Endothelial cell of hepatic sinusoid (primary cell): ENCODE measurements at regions not wholly inside any gene's neighbourhood (a gene's known extent, or its start where the extent isn't known, plus 50 kb on each side); places are given as distances from the start of the nearest gene placed in this dataset.
"Not testable (repeated sequence)": the region's sequence is repeated elsewhere in the genome, so short reads cannot be mapped to it uniquely, and the experiment has no call there.

ENCODE experiments used
- in situ Hi-C: cut with HindIII; loops from 2 replicates; pipeline ENCODE4 v1.10.0; 2017; ENCODE audit warnings: low sequenced_read_pairs

DNA sequence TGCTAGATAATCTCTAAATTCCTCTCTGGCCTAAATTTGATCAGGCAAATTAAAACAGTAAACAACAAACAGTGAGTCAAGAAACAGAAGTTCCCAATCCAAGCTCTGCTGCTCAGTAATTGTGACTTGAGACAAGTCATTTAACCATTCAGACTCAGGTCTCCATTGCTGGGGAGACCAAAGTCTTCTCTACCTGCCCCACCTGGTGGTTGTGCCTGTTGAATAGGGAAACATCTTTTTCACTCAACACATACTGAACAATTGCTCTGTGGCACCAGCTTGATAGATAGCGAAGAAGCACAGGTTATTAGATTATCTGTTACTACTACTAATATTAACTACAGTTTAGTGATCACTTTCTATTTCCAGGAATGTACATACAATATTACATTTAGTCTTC, 112.1 kb upstream of the EOLA2 start:
- in situ Hi-C loops: loop anchor here (5.0 kb wide), 2 partner anchors 43 to 78 kb away; no protein-coding TSS in a partner anchor

DNA sequence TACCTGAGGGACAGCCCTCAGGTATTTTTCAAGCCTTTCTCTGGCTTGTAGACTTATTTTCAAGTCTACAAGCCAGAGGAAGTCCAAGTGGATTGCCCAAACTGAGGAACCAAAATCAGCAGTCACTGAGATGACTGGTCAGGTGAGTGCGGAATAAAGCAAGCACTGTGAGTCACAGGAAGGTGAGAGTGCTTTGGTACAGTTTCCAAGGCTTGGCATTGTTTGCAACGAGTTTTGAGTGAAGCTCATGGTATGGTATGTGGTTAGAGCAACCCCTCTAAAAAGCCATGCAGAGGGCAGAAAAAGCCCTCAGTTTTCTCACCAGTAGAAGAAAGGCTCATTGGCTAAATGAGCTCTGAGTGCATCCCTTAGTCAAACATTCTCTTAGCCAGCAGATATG, 112.8 kb upstream of the EOLA2 start:
- in situ Hi-C loops: loop anchor here (5.0 kb wide), 2 partner anchors 44 to 79 kb away; no protein-coding TSS in a partner anchor

GRCh38 chrX:150052226-150052625, 113.9 kb upstream of the EOLA2 start:
- in situ Hi-C loops: loop anchor here (5.0 kb wide), 2 partner anchors 45 to 80 kb away; no protein-coding TSS in a partner anchor

DNA sequence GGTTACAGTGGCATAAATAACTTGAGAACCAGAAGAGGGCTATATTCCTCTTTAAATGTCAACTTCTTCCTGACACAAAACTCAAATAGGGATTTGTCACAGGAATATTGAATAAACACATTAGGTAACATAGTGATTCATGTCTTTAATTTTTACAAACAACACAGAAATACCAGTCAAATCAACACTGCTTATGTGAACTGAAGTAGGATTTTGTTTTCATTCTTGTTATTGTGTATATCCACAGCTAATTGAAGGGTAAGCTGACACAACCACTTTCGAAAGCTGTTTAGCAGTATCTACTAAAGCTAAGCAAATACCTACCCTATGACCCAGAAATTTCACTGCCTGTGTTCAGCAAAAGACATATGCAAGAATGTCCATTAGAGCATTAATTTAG, 120.4 kb upstream of the EOLA2 start:
- in situ Hi-C loops: no loop called here

DNA sequence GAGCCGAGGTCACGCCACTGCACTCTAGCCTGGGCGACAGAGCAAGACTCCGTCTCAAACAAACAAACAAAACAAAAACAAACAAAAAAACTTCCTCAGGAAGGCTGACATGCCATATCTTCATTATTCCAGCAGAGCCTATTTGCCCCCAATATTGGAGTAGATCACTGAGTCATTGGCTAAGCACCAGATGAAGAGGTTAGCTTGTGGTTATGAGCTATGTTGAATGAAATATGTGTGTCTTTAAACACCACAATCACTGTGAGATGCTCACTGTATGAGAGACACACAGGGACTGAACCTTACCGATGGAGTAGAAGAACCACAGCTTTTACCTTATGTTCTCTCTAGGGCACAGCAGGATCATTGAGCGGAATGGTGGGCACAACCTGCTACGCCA, 122.1 kb upstream of the EOLA2 start:
- in situ Hi-C loops: no loop called here

DNA sequence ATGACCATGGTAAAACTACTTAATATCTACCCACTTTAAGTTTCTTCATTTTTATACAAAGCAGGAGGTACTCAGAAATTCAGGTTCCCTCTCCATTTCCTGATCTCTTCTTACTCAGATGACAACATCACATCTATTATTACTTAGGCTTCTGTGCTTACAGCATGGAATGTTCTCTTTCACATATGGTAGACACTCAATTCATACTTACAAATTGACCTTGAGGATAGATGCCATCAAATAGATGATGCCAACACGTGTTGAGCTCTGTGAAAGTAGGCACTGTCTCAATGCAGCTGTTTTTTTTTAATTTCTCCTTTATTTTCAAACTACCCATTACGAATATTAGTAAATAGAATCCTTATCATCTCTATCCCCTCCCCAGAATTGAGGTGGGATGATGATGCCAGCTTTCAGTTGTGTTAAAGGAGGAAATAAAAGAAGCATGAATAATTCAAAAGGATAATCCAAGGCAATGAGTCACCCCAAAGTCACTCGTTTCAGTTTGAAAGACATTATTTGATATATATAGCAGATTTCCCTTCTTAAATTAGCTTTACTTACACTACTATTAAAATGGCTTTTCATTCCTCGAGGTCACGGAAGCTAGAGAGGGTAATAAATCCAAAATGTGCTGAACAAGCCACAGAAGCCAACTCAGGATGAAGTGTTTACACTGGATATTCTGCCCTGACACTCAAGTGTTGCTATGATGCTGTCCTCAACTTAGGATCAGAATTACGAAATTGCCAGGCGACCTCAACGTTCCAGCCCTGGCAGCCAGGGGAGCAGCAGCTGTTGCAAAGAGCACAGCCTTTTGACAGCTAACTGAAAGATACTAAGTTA, 124.2 kb upstream of the EOLA2 start:
- in situ Hi-C loops: no loop called here

- in situ Hi-C loops: no loop called here
Measured at GRCh38 chrX:150063138-150063518, 124.8 kb upstream of the EOLA2 start.

GRCh38 chrX:150063674-150064073, 125.4 kb upstream of the EOLA2 start:
- in situ Hi-C loops: no loop called here

GRCh38 chrX:150074175-150074574, 135.9 kb upstream of the EOLA2 start:
- in situ Hi-C loops: no loop called here

DNA sequence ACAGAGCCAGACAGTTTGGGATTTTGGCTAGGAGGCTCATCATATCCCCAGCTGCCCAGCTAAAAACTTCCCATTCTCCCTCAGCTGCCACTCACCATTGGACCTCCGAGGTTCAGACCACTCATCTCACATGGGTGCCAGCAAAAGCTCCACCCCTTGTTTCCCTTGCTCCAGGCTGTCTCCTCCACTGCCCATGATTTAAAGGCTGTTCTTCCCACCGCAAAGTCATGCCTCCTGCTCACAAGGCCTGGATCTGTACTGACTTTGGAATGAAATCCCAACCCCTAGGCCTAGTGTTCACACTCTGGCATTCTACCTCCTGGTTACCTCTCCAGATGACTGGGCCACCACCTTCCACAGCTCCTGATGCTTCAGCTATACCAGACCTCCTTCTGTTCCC, 142.2 kb upstream of the EOLA2 start:
- in situ Hi-C loops: no loop called here

- in situ Hi-C loops: no loop called here
Measured at GRCh38 chrX:150081076-150081475, 142.8 kb upstream of the EOLA2 start.

GRCh38 chrX:150084496-150085229, 146.4 kb upstream of the EOLA2 start:
- in situ Hi-C loops: no loop called here

- in situ Hi-C loops: no loop called here
Measured at GRCh38 chrX:150085881-150086280, 147.6 kb upstream of the EOLA2 start.

DNA sequence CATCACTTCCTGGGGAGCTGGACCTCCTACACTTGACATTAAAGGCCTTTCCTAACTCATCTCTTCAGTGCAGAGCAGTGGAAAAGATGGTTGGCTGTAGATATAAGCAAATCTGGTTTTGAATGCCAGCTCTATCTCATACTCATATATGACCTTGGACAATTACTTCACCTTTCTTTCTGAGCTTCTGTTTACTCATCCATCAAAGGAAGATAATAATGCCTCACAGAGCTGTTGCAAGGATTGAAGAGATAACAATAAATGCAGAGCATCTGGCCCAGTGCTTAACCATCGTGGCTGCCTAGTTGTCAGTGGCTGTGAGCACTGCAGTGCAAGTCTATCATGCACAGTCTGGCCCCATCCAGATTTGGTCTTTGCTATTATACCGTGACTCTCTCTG, 148.1 kb upstream of the EOLA2 start:
- in situ Hi-C loops: no loop called here

DNA sequence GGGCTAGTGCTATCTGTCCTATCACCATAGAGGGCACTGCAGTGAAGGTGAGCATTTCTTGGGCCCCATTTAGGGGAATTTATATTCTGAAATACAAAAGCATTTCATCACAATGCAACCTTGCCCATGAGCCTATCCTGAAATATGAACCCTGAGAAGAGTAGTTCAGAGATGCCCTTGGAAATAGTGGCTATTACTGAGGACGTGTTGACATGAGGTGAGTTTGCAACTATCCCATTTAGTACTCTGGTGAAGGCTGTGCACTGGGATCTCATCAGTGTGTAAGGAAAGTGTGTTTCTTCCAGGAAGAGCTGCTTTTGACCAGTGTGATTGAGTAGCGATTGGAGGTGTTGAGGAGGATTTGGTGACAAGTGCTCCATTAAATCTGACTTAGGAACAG, 149.3 kb upstream of the EOLA2 start:
- in situ Hi-C loops: no loop called here

GRCh38 chrX:150088042-150088441, 149.8 kb upstream of the EOLA2 start:
- in situ Hi-C loops: no loop called here

- in situ Hi-C loops: no loop called here
Measured at GRCh38 chrX:150088766-150089518, 150.7 kb upstream of the EOLA2 start.

DNA sequence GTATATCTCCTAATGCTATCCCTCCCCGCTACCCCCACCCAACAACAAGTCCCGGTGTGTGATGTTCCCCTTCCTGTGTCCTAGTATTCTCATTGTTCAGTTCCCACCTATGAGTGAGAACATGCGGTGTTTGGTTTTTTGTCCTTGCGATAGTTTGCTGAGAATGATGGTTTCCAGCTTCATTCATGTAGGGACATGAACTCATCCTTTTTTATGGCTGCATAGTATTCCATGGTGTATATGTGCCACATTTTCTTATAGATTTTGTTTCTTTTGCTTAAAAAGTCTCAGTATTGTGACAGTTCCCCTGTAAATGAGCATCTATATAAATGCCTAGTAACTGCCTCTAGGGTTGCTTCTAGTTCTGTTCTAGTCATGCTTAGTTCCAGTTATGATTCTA, 153.0 kb upstream of the EOLA2 start:
- in situ Hi-C loops: not testable (repeated sequence)

GRCh38 chrX:150092549-150092948, 154.3 kb upstream of the EOLA2 start:
- in situ Hi-C loops: no loop called here

DNA sequence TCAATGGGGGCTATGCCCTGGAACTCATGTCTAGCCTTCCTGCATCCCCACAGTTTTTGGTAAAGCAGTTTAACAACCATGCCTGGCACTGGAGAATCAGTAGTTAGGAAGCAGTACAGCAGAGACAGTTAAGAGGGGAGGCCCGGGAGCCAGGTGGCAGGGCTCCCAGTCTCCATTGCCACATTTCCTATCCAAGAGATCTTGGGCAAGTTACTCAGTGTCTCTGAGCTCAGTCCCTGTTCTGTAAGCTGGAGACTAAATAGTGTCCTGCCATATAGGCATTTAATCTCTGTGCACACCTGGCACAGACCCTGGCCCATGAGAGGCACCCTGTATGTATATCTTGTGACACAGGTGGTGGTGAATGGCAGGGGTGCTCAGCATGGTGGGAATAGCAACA, 156.1 kb upstream of the EOLA2 start:
- in situ Hi-C loops: no loop called here

DNA sequence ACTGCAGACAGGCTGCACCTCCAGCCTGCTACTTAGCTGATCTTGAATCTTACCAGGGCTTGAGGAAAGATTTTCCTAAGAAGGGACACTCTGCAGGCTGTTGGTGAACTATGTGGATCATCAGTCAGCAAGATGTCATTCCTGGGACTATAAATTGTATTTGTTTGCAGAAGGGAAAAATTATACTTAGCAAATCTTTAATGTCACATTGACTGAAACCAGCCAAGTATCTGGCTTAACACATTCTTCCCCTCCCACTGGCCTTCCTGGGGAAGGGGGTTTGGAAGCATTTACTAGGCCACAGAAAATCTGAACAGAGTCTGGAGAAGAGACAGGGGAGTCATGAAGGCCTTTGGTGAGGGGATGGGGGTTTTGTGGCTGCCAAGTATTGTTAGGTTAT, 156.7 kb upstream of the EOLA2 start:
- in situ Hi-C loops: no loop called here
